ENCODE measurements at regions not wholly inside any gene's neighbourhood (a gene's known extent, or its start where the extent isn't known, plus 50 kb on each side); places are given as distances from the start of the nearest gene placed in this dataset.

DNA sequence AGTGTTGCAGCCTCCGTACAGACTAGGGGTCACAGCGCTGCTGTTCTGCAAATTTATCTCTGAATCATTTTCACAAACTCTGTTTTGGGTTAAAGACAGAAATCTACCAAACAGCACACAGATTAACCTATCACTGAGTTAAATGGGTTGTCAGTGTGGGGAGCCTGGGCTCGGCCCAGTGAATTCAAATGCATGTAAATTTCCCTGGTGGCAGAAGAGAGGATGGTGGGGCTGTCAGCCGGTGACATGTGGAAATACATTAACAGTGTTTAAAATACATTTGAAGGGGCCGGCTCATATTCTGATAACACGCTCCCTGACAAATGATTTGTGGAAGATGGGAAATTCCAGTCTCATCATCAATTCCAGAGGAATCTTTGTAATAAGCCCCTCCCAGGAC lies 309.6 kb upstream of the MKI67 start:
- TF ChIP-seq, protein P1, sequence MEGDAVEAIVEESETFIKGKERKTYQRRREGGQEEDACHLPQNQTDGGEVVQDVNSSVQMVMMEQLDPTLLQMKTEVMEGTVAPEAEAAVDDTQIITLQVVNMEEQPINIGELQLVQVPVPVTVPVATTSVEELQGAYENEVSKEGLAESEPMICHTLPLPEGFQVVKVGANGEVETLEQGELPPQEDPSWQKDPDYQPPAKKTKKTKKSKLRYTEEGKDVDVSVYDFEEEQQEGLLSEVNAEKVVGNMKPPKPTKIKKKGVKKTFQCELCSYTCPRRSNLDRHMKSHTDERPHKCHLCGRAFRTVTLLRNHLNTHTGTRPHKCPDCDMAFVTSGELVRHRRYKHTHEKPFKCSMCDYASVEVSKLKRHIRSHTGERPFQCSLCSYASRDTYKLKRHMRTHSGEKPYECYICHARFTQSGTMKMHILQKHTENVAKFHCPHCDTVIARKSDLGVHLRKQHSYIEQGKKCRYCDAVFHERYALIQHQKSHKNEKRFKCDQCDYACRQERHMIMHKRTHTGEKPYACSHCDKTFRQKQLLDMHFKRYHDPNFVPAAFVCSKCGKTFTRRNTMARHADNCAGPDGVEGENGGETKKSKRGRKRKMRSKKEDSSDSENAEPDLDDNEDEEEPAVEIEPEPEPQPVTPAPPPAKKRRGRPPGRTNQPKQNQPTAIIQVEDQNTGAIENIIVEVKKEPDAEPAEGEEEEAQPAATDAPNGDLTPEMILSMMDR (conservative IDR thresholded peaks at IDR 0.05 in 1 of 2, IDR thresholded peaks at IDR 0.05 in 1 of 2; ENCODE audit: extremely low read depth in 1 of 2, insufficient read depth in 1 of 2, low read depth in 1 of 2, low read length in 2 of 2): no peak
- TF ChIP-seq EZH2 (IDR thresholded peaks at IDR 0.05; ENCODE audit: borderline replicate concordance, low read length): no peak

All from mammary epithelial cell (primary cell).